ENCODE measurements at regions not wholly inside any gene's neighbourhood (a gene's known extent, or its start where the extent isn't known, plus 50 kb on each side); places are given as distances from the start of the nearest gene placed in this dataset.

DNA sequence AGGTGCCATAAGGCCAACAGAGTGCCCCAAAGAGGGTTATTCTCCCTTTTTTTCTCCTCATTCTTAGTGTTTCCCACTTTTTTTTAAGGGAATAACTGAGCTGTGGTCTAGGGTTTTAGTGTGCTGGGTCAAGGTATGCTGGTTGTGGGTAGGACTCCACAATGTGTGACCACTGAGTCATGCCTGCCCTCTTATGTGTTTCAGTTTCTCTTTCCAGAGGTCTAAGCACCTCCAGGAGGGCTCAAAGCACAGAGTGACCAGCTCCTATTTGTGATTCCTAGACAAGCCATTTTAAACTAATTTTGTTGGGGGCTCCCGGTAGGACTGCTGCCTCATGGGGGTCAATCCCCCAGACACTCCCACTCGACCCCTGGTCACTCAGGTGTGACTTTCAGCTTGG, 80.5 kb upstream of the GC start:
- H3K4me1 Mint-ChIP-seq: no peaks in the 10 kb centered on the region
- no peak overlapping the region for H3T11ph ChIP-seq (ENCODE audit: low read length)
- no peak overlapping the region for H2BK12ac ChIP-seq (ENCODE audit: insufficient read length, low read depth, low read length)
- peaks cover 43% of the 10 kb centered on the region for H3K9me3 ChIP-seq (ENCODE audit: control insufficient read depth, low read depth, low read length)
- no peak overlapping the region for H3K9ac ChIP-seq (ENCODE audit: extremely low read depth, insufficient read length, low read length)
- no peak overlapping the region for H3K18ac ChIP-seq (ENCODE audit: insufficient read length, low read depth, low read length)
- H4K20me1 ChIP-seq (ENCODE audit: control insufficient read depth, insufficient read depth, insufficient read length): no peaks in the 10 kb centered on the region
- H4K91ac ChIP-seq (ENCODE audit: insufficient read length, low read depth, low read length): no peak overlapping the region
- TF ChIP-seq, protein P1, sequence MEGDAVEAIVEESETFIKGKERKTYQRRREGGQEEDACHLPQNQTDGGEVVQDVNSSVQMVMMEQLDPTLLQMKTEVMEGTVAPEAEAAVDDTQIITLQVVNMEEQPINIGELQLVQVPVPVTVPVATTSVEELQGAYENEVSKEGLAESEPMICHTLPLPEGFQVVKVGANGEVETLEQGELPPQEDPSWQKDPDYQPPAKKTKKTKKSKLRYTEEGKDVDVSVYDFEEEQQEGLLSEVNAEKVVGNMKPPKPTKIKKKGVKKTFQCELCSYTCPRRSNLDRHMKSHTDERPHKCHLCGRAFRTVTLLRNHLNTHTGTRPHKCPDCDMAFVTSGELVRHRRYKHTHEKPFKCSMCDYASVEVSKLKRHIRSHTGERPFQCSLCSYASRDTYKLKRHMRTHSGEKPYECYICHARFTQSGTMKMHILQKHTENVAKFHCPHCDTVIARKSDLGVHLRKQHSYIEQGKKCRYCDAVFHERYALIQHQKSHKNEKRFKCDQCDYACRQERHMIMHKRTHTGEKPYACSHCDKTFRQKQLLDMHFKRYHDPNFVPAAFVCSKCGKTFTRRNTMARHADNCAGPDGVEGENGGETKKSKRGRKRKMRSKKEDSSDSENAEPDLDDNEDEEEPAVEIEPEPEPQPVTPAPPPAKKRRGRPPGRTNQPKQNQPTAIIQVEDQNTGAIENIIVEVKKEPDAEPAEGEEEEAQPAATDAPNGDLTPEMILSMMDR (conservative IDR thresholded peaks at IDR 0.05): no peak
- no peaks in the 10 kb centered on the region for H3K79me2 ChIP-seq (ENCODE audit: insufficient read depth, low read length)
- H2BK5ac ChIP-seq (ENCODE audit: insufficient read length, low read length): no peak overlapping the region
- no peak overlapping the region for H3K4me2 ChIP-seq (ENCODE audit: insufficient read depth, insufficient read length, low read length)
- H3K27me3 ChIP-seq (ENCODE audit: insufficient read depth, low read length): no peaks in the 10 kb centered on the region
- no peak overlapping the region for H3K23ac ChIP-seq (ENCODE audit: insufficient read length, low read depth, low read length)
- no peak overlapping the region for H3K4me3 Mint-ChIP-seq
- no peak overlapping the region for H2AK5ac ChIP-seq (ENCODE audit: insufficient read length, low read length)
- no peak for DNase-seq
- no peak overlapping the region for H2BK120ac ChIP-seq (ENCODE audit: low read depth, low read length, poor library complexity, severe bottlenecking)
- no peak overlapping the region for H4K5ac ChIP-seq (ENCODE audit: insufficient read length, low read depth, low read length)
- no peak overlapping the region for H3K27ac ChIP-seq (ENCODE audit: insufficient read length, low read depth, low read length)
- no peaks in the 10 kb centered on the region for H3K23me2 ChIP-seq (ENCODE audit: insufficient read length, low read depth, low read length, poor library complexity, severe bottlenecking)
- 0 out of 2 replicates have a peak overlapping the region, but pooled peaks have one; percentile 94 for H2BK15ac ChIP-seq (ENCODE audit: low read depth, low read length)
- no peaks in the 10 kb centered on the region for H3K79me1 ChIP-seq (ENCODE audit: insufficient read depth, low read depth, low read length, poor library complexity, severe bottlenecking)
- no peaks in the 10 kb centered on the region for H3K4me1 ChIP-seq (ENCODE audit: insufficient read depth, low read length)
- no peak overlapping the region for H2AFZ ChIP-seq (ENCODE audit: low read length)
- no peak overlapping the region for H3K14ac ChIP-seq (ENCODE audit: insufficient read depth, low read length)
- H3K9me3 Mint-ChIP-seq: peaks cover 61 to 62% of the 10 kb centered on the region in 2 experiments
- no peak overlapping the region for H2BK20ac ChIP-seq (ENCODE audit: low read depth, low read length, poor library complexity, severe bottlenecking)
- no peak overlapping the region for H3K4ac ChIP-seq (ENCODE audit: low read depth, low read length)
- WGBS (ENCODE audit: extremely low coverage, insufficient read length, low lambda C conversion rate): no CpG with 5 or more reads among the region's 2 CpGs
- H3K56ac ChIP-seq (ENCODE audit: insufficient read length, low read depth, low read length): no peak overlapping the region
- no peak overlapping the region for H4K8ac ChIP-seq (replicated peaks; ENCODE audit: insufficient read length, low read depth, low read length)
- H3K27me3 Mint-ChIP-seq (ENCODE audit: low read depth): no peaks in the 10 kb centered on the region
- H3K27ac Mint-ChIP-seq: no peak overlapping the region
- peaks cover 37 to 76% (median 52%) of the 10 kb centered on the region in 3 experiments for H3K36me3 Mint-ChIP-seq (ENCODE audit: insufficient read depth in 1 of 3, low read depth in 3 of 3)
